ENCODE measurements at regions not wholly inside any gene's neighbourhood (a gene's known extent, or its start where the extent isn't known, plus 50 kb on each side); places are given as distances from the start of the nearest gene placed in this dataset.

DNA sequence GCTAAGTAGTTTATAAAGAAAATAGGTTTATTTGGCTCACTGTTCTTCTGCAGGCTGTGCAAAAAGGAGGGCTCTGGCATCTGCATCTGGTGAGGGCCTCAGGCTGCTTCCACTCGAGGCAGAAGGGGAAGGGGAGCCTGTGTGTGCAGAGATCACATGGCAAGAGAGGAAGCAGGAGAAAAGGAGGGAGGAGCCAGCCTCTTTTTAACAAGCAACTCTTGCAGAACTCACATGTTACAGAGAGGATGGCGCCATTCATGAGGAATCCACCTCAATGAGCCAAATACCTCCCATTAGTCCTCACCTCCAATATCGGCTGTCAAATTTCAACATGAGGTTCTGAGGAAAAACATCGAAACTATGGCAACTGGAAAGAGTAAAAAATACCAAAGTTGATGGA is 666.6 kb upstream of the SLC35B3 start:
- no peak for TF ChIP-seq POLR2A (IDR thresholded peaks at IDR 0.05)
- TF ChIP-seq, protein P1, sequence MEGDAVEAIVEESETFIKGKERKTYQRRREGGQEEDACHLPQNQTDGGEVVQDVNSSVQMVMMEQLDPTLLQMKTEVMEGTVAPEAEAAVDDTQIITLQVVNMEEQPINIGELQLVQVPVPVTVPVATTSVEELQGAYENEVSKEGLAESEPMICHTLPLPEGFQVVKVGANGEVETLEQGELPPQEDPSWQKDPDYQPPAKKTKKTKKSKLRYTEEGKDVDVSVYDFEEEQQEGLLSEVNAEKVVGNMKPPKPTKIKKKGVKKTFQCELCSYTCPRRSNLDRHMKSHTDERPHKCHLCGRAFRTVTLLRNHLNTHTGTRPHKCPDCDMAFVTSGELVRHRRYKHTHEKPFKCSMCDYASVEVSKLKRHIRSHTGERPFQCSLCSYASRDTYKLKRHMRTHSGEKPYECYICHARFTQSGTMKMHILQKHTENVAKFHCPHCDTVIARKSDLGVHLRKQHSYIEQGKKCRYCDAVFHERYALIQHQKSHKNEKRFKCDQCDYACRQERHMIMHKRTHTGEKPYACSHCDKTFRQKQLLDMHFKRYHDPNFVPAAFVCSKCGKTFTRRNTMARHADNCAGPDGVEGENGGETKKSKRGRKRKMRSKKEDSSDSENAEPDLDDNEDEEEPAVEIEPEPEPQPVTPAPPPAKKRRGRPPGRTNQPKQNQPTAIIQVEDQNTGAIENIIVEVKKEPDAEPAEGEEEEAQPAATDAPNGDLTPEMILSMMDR (IDR thresholded peaks at IDR 0.05 in 4 of 5, conservative IDR thresholded peaks at IDR 0.05 in 1 of 5) = no peak

Measured in gastrocnemius medialis (tissue), 4 donors.